Neural crest cell (in vitro differentiated cells): ENCODE measurements at regions not wholly inside any gene's neighbourhood (a gene's known extent, or its start where the extent isn't known, plus 50 kb on each side); places are given as distances from the start of the nearest gene placed in this dataset.

Source experiments
- DNase-seq: peaks from one replicate; pipeline ENCODE4 v3.0.0; 2021; ENCODE audit warnings: low read depth, mixed read lengths, low spot score
- H3K27ac Mint-ChIP-seq: one replicate; pipeline ENCODE4 v1.8.0; 2021; ENCODE audit warnings: mild to moderate bottlenecking, mixed read lengths; ENCODE audit not compliant: unreplicated experiment
- H3K27me3 Mint-ChIP-seq: 2 replicates; pipeline ENCODE4 v1.8.0; 2021; ENCODE audit warnings: low read depth, mild to moderate bottlenecking, mixed read lengths
- H3K36me3 Mint-ChIP-seq: 2 replicates; pipeline ENCODE4 v1.8.0; 2021; ENCODE audit warnings: low read depth, mild to moderate bottlenecking, mixed read lengths
- H3K4me1 Mint-ChIP-seq: 2 replicates; pipeline ENCODE4 v1.8.0; 2021; ENCODE audit warnings: mixed read lengths
- H3K4me3 Mint-ChIP-seq: one replicate; pipeline ENCODE4 v1.8.0; 2021; ENCODE audit warnings: mild to moderate bottlenecking, mixed read lengths
- H3K9me3 Mint-ChIP-seq: 2 replicates; pipeline ENCODE4 v1.8.0; 2021; ENCODE audit warnings: mixed read lengths
- CTCF ChIP-seq: fragments of 200-600 bp; sonication (generic); conservative IDR thresholded peaks from 2 replicates; pipeline ENCODE4 v1.5.0; 2021; ENCODE audit warnings: antibody characterized with exemption, mild to moderate bottlenecking

- no peaks in the 10 kb centered on the region for H3K9me3 Mint-ChIP-seq
- DNase-seq, result no peak
- H3K36me3 Mint-ChIP-seq, result no peaks in the 10 kb centered on the region
- TF ChIP-seq CTCF, result no peak
- H3K4me3 Mint-ChIP-seq, result no peak overlapping the region
- H3K27ac Mint-ChIP-seq, result no peak overlapping the region
- H3K27me3 Mint-ChIP-seq, result peaks cover 5% of the 10 kb centered on the region
- no peaks in the 10 kb centered on the region for H3K4me1 Mint-ChIP-seq
Measured at GRCh38 chr1:29647581-29647980, 411.3 kb downstream of the PTPRU start.

GRCh38 chr1:29646161-29646775, 409.9 kb downstream of the PTPRU start:
- DNase-seq, result no peak
- no peak overlapping the region for H3K4me3 Mint-ChIP-seq
- H3K9me3 Mint-ChIP-seq, result no peaks in the 10 kb centered on the region
- no peak overlapping the region for H3K27ac Mint-ChIP-seq
- H3K4me1 Mint-ChIP-seq, result no peaks in the 10 kb centered on the region
- no peak for TF ChIP-seq CTCF
- no peaks in the 10 kb centered on the region for H3K36me3 Mint-ChIP-seq
- H3K27me3 Mint-ChIP-seq, result peaks cover 5% of the 10 kb centered on the region

GRCh38 chr1:29645586-29645985, 409.3 kb downstream of the PTPRU start:
- Mint-ChIP-seq H3K36me3 (no peaks in the 10 kb centered on the region), H3K27me3 (peaks cover 5% of the 10 kb centered on the region), H3K4me3 (no peak overlapping the region), H3K9me3 (no peaks in the 10 kb centered on the region), H3K27ac (no peak overlapping the region), H3K4me1 (no peaks in the 10 kb centered on the region)
- no peak for TF ChIP-seq CTCF
- DNase-seq, result no peak

GRCh38 chr1:29644812-29645211, 408.5 kb downstream of the PTPRU start:
- H3K9me3 Mint-ChIP-seq, result no peaks in the 10 kb centered on the region
- no peak overlapping the region for H3K4me3 Mint-ChIP-seq
- no peak for TF ChIP-seq CTCF
- DNase-seq, result no peak
- no peaks in the 10 kb centered on the region for H3K36me3 Mint-ChIP-seq
- H3K27ac Mint-ChIP-seq, result peak overlapping the region; percentile 91
- H3K4me1 Mint-ChIP-seq, result no peaks in the 10 kb centered on the region
- H3K27me3 Mint-ChIP-seq, result peaks cover 5% of the 10 kb centered on the region

- H3K9me3 Mint-ChIP-seq, result no peaks in the 10 kb centered on the region
- TF ChIP-seq CTCF, result no peak
- no peaks in the 10 kb centered on the region for H3K4me1 Mint-ChIP-seq
- H3K27ac Mint-ChIP-seq, result no peak overlapping the region
- H3K36me3 Mint-ChIP-seq, result no peaks in the 10 kb centered on the region
- H3K27me3 Mint-ChIP-seq, result peaks cover 5% of the 10 kb centered on the region
- DNase-seq, result no peak
- no peak overlapping the region for H3K4me3 Mint-ChIP-seq
Measured at GRCh38 chr1:29643838-29644440, 407.6 kb downstream of the PTPRU start.
